GM19397 (cell line): ENCODE measurements at regions not wholly inside any gene's neighbourhood (a gene's known extent, or its start where the extent isn't known, plus 50 kb on each side); places are given as distances from the start of the nearest gene placed in this dataset.
"Not testable (repeated sequence)": the region's sequence is repeated elsewhere in the genome, so short reads cannot be mapped to it uniquely, and the experiment has no call there.

Experiments used
- ATAC-seq: cut with Tn5 transposase; IDR thresholded peaks from one replicate; pipeline ENCODE4 v1.9.1; 2021; ENCODE audit warnings: mild to moderate bottlenecking, moderate library complexity; ENCODE audit not compliant: unreplicated experiment

- no peak for ATAC-seq
These were observed 663.1 kb downstream of the SH2D4B start for GRCh38 chr10:81200801-81201200.

- not testable (repeated sequence) for ATAC-seq
These were observed 667.6 kb upstream of the NRG3 start for GRCh38 chr10:81207359-81207758.

GRCh38 chr10:81213370-81213769 is 661.6 kb upstream of the NRG3 start:
- ATAC-seq, result no peak

GRCh38 chr10:81215498-81215897 is 659.5 kb upstream of the NRG3 start:
- no peak for ATAC-seq

GRCh38 chr10:81216949-81217348 is 658.0 kb upstream of the NRG3 start:
- no peak for ATAC-seq

GRCh38 chr10:81218307-81218706 is 656.7 kb upstream of the NRG3 start:
- ATAC-seq, result no peak

- ATAC-seq, result no peak
These were observed 655.2 kb upstream of the NRG3 start for GRCh38 chr10:81219758-81220157.

GRCh38 chr10:81248886-81249285 is 626.1 kb upstream of the NRG3 start:
- ATAC-seq, result no peak

- no peak for ATAC-seq
These were observed 623.4 kb upstream of the NRG3 start for GRCh38 chr10:81251457-81252115.

GRCh38 chr10:81264991-81265390 is 610.0 kb upstream of the NRG3 start:
- not testable (repeated sequence) for ATAC-seq

GRCh38 chr10:81270051-81270450 is 604.9 kb upstream of the NRG3 start:
- ATAC-seq, result no peak

GRCh38 chr10:81280497-81281479 is 594.2 kb upstream of the NRG3 start:
- ATAC-seq, result no peak

GRCh38 chr10:81288544-81288943 is 586.5 kb upstream of the NRG3 start:
- no peak for ATAC-seq

GRCh38 chr10:81297292-81297691 is 577.7 kb upstream of the NRG3 start:
- ATAC-seq, result no peak

- ATAC-seq, result no peak
These were observed 571.3 kb upstream of the NRG3 start for GRCh38 chr10:81303656-81304055.

- no peak for ATAC-seq
These were observed 567.8 kb upstream of the NRG3 start for GRCh38 chr10:81306971-81307782.

GRCh38 chr10:81309041-81309552 is 565.9 kb upstream of the NRG3 start:
- ATAC-seq, result no peak

- no peak for ATAC-seq
These were observed 560.5 kb upstream of the NRG3 start for GRCh38 chr10:81314471-81314870.

- ATAC-seq, result no peak
These were observed 560.0 kb upstream of the NRG3 start for GRCh38 chr10:81315026-81315425.

GRCh38 chr10:81348003-81348402 is 527.0 kb upstream of the NRG3 start:
- ATAC-seq, result no peak

- ATAC-seq, result no peak
These were observed 507.9 kb upstream of the NRG3 start for GRCh38 chr10:81367132-81367531.
